ENCODE measurements at regions not wholly inside any gene's neighbourhood (a gene's known extent, or its start where the extent isn't known, plus 50 kb on each side); places are given as distances from the start of the nearest gene placed in this dataset.

DNA sequence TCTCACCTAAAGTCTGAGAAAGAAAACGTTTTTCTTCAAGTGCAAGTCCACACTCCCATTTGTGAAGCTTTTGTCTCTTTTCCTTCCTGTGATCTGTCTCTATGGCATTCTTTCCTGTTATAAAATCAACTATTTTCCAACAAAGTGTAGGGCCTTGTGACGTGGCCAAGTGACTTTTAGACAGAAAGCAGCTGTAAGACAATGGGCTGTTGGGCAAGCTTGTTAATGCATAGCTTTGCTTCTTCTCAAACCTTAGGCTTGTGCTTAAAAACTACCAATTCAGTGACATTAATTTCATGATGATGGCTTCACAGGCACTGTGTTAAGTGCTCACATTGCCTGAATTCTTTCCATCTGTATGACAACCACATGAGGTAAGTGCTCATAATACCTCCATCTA, 83.5 kb downstream of the VCY1B start:
- intact Hi-C loops (cut with DNase I; ENCODE audit: low total_unique reads): no loop called here
- Histone ChIP-seq H3K27me3 (no peaks in the 10 kb centered on the region), H3K4me3 (no peak overlapping the region), H3K27ac (no peak overlapping the region), H3K36me3 (ENCODE audit: low read depth, missing control alignments) (no peaks in the 10 kb centered on the region), H3K4me1 (no peaks in the 10 kb centered on the region), H3K9me3 (no peaks in the 10 kb centered on the region)
- no peak for DNase-seq
- 24 to 37% methylated on average over 2 of the region's 2 CpGs for WGBS, 2 donors
- no peak for TF ChIP-seq POLR2A (IDR thresholded peaks at IDR 0.05)
- no peak for TF ChIP-seq CTCF (IDR thresholded peaks at IDR 0.05)

DNA sequence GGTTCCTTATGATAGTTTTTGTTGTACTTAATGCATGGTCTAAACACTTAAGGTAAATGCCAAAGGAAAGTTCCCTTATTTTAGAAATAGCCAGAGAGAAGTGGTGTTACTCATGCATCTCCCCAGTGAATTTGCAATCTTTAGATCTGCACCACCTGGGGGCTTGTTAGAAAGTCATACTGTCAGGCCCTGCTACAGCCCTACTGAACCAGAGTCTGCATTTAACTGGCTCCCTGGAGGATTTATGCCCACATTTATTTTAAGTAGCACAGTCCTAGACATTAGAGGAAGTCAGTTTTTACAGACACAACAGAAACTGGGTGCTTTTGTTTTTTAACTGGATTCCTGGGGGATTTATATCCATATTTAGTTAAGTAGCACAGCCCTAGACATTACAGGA, 89.6 kb downstream of the VCY1B start:
- DNase-seq: no peak
- Histone ChIP-seq H3K4me3 (no peak overlapping the region), H3K27ac (no peak overlapping the region), H3K4me1 (no peaks in the 10 kb centered on the region), H3K36me3 (ENCODE audit: low read depth, missing control alignments) (no peaks in the 10 kb centered on the region), H3K27me3 (no peaks in the 10 kb centered on the region), H3K9me3 (no peaks in the 10 kb centered on the region)
- intact Hi-C loops (cut with DNase I; ENCODE audit: low total_unique reads): no loop called here
- TF ChIP-seq CTCF (IDR thresholded peaks at IDR 0.05) (no peak), POLR2A (IDR thresholded peaks at IDR 0.05) (no peak)

- intact Hi-C loops (cut with DNase I; ENCODE audit: low total_unique reads): no loop called here
- no peak for TF ChIP-seq POLR2A (IDR thresholded peaks at IDR 0.05)
- no peak for TF ChIP-seq CTCF (IDR thresholded peaks at IDR 0.05)
- no peaks in the 10 kb centered on the region for H3K4me1 ChIP-seq
These were observed 126.7 kb downstream of the VCY1B start for GRCh38 chrY:14182776-14183175.

GRCh38 chrY:14222014-14222413, 166.0 kb downstream of the VCY1B start:
- Histone ChIP-seq H3K27ac (no peak overlapping the region), H3K9me3 (no peaks in the 10 kb centered on the region), H3K4me3 (no peak overlapping the region), H3K4me1 (no peaks in the 10 kb centered on the region), H3K27me3 (no peaks in the 10 kb centered on the region), H3K36me3 (ENCODE audit: low read depth, missing control alignments) (no peaks in the 10 kb centered on the region)
- no peak for DNase-seq
- WGBS, 2 donors: 80 to 100% methylated on average over 2 to 3 of the region's 3 CpGs
- intact Hi-C loops (cut with DNase I; ENCODE audit: low total_unique reads): no loop called here
- no peak for TF ChIP-seq POLR2A (IDR thresholded peaks at IDR 0.05)
- no peak for TF ChIP-seq CTCF (IDR thresholded peaks at IDR 0.05)

More at GRCh38 chrY:14182776-14183175, 126.7 kb downstream of the VCY1B start:
- Histone ChIP-seq H3K9me3 (no peaks in the 10 kb centered on the region), H3K36me3 (ENCODE audit: low read depth, missing control alignments) (no peaks in the 10 kb centered on the region), H3K27me3 (no peaks in the 10 kb centered on the region), H3K27ac (no peak overlapping the region), H3K4me3 (no peak overlapping the region)
- 67 to 73% methylated on average over 3 of the region's 3 CpGs for WGBS, 2 donors
- no peak for DNase-seq

GRCh38 chrY:14231703-14232102, 175.7 kb downstream of the VCY1B start:
- Histone ChIP-seq H3K4me3 (no peak overlapping the region), H3K4me1 (no peaks in the 10 kb centered on the region), H3K36me3 (ENCODE audit: low read depth, missing control alignments) (no peaks in the 10 kb centered on the region), H3K27me3 (no peaks in the 10 kb centered on the region), H3K27ac (no peak overlapping the region), H3K9me3 (no peaks in the 10 kb centered on the region)
- intact Hi-C loops (cut with DNase I; ENCODE audit: low total_unique reads): no loop called here
- peak; percentile 14 for DNase-seq
- 2 to 9% methylated on average over 10 of the region's 10 CpGs for WGBS, 2 donors
- TF ChIP-seq POLR2A (IDR thresholded peaks at IDR 0.05): no peak
- no peak for TF ChIP-seq CTCF (IDR thresholded peaks at IDR 0.05)

Data from testis (tissue), 2 donors.